Head of caudate nucleus (tissue), 42 donors: ENCODE measurements at regions not wholly inside any gene's neighbourhood (a gene's known extent, or its start where the extent isn't known, plus 50 kb on each side); places are given as distances from the start of the nearest gene placed in this dataset.
"Not testable (repeated sequence)": the region's sequence is repeated elsewhere in the genome, so short reads cannot be mapped to it uniquely, and the experiment has no call there.

Source experiments
- DNase-seq, 42 donors: peaks; one replicate each; pipeline versions ENCODE4 v3.0.0 to v3.0.0-alpha.2; 2020 to 2021; ENCODE audit warnings: mixed read lengths in 7 of 42
- intact Hi-C: fragments of 100-400 bp; cut with DNase I; formaldehyde crosslinking; loops from one replicate; pipeline ENCODE4 v1.15.0; 2022

GRCh38 chr7:36045326-36045725 lies 107.7 kb upstream of the EEPD1 start:
- intact Hi-C loops: loop anchor here (10.0 kb wide), 1 partner anchor 109 kb away; the partner anchor contains the start of gene EEPD1

GRCh38 chr7:36045830-36046341 lies 107.2 kb upstream of the EEPD1 start:
- DNase-seq: no peak
- intact Hi-C loops: loop anchor here (10.0 kb wide), 1 partner anchor 109 kb away; the partner anchor contains the start of gene EEPD1

More at GRCh38 chr7:36045326-36045725, 107.7 kb upstream of the EEPD1 start:
- DNase-seq: no peak

GRCh38 chr7:36047091-36047658 lies 105.9 kb upstream of the EEPD1 start:
- DNase-seq: no peak
- intact Hi-C loops: loop anchor here (10.0 kb wide), 1 partner anchor 108 kb away; the partner anchor contains the start of gene EEPD1

GRCh38 chr7:36048141-36048901 lies 104.7 kb upstream of the EEPD1 start:
- DNase-seq: no peak
- intact Hi-C loops: loop anchor here (10.0 kb wide), 1 partner anchor 106 kb away; the partner anchor contains the start of gene EEPD1

- no peak for DNase-seq
- intact Hi-C loops: loop anchor here (10.0 kb wide), 1 partner anchor 106 kb away; the partner anchor contains the start of gene EEPD1
Measured at GRCh38 chr7:36048902-36049240, 104.2 kb upstream of the EEPD1 start.

GRCh38 chr7:36051501-36051900 lies 101.6 kb upstream of the EEPD1 start:
- intact Hi-C loops: no loop called here
- DNase-seq: no peak

GRCh38 chr7:36053589-36053988 lies 99.5 kb upstream of the EEPD1 start:
- DNase-seq: no peak
- intact Hi-C loops: no loop called here

GRCh38 chr7:36054637-36055036 lies 98.4 kb upstream of the EEPD1 start:
- intact Hi-C loops: no loop called here
- DNase-seq: no peak

GRCh38 chr7:36055207-36055606 lies 97.8 kb upstream of the EEPD1 start:
- DNase-seq: no peak
- intact Hi-C loops: no loop called here

- intact Hi-C loops: no loop called here
- no peak for DNase-seq
Measured at GRCh38 chr7:36057323-36057722, 95.7 kb upstream of the EEPD1 start.

- no peak for DNase-seq
- intact Hi-C loops: no loop called here
Measured at GRCh38 chr7:36058020-36058592, 94.9 kb upstream of the EEPD1 start.

- intact Hi-C loops: not testable (repeated sequence)
Measured at GRCh38 chr7:36060388-36060787, 92.7 kb upstream of the EEPD1 start.

GRCh38 chr7:36062154-36062815 lies 90.8 kb upstream of the EEPD1 start:
- DNase-seq: no peak
- intact Hi-C loops: no loop called here

More at GRCh38 chr7:36060388-36060787, 92.7 kb upstream of the EEPD1 start:
- not testable (repeated sequence) for DNase-seq

- intact Hi-C loops: no loop called here
- DNase-seq: no peak
Measured at GRCh38 chr7:36064676-36065075, 88.4 kb upstream of the EEPD1 start.

GRCh38 chr7:36065563-36066342 lies 87.3 kb upstream of the EEPD1 start:
- DNase-seq, intact Hi-C loops: not testable (repeated sequence)

GRCh38 chr7:36066343-36066664 lies 86.8 kb upstream of the EEPD1 start:
- intact Hi-C loops: no loop called here
- no peak for DNase-seq

- DNase-seq: no peak
- intact Hi-C loops: no loop called here
Measured at GRCh38 chr7:36070230-36070629, 82.8 kb upstream of the EEPD1 start.

- DNase-seq: no peak
- intact Hi-C loops: no loop called here
Measured at GRCh38 chr7:36071605-36072004, 81.4 kb upstream of the EEPD1 start.

GRCh38 chr7:36072620-36073019 lies 80.4 kb upstream of the EEPD1 start:
- no peak for DNase-seq
- intact Hi-C loops: no loop called here
